Endodermal cell (in vitro differentiated cells): ENCODE measurements at regions not wholly inside any gene's neighbourhood (a gene's known extent, or its start where the extent isn't known, plus 50 kb on each side); places are given as distances from the start of the nearest gene placed in this dataset.

Source experiments
- DNase-seq: peaks from one replicate; pipeline ENCODE4 v3.0.0-alpha.2; 2017
- H3K27ac ChIP-seq: 2 replicates; pipeline ENCODE4 v1.5.1; 2013; ENCODE audit warnings: mild to moderate bottlenecking, low read depth, low read length, moderate library complexity
- H3K27me3 ChIP-seq: 2 replicates; pipeline ENCODE4 v1.6.1; 2013; ENCODE audit warnings: mild to moderate bottlenecking, low read length, moderate library complexity; ENCODE audit not compliant: insufficient read depth, control insufficient read depth, poor library complexity, severe bottlenecking
- H3K36me3 ChIP-seq: 2 replicates; pipeline ENCODE4 v1.7.0; 2013; ENCODE audit warnings: mild to moderate bottlenecking, low read length, moderate library complexity; ENCODE audit not compliant: control insufficient read depth, insufficient read depth
- H3K4me1 ChIP-seq: one replicate; pipeline ENCODE4 v1.7.0; 2013; ENCODE audit warnings: low read length; ENCODE audit not compliant: control insufficient read depth, insufficient read depth
- H3K4me3 ChIP-seq: 2 replicates; pipeline ENCODE4 v1.5.1; 2013; ENCODE audit warnings: mild to moderate bottlenecking, low read length, moderate library complexity
- H3K9ac ChIP-seq: 2 replicates; pipeline ENCODE4 v1.6.1; 2013; ENCODE audit warnings: mild to moderate bottlenecking, low read length, moderate library complexity; ENCODE audit not compliant: poor library complexity, severe bottlenecking; ENCODE audit errors: extremely low read depth
- H3K9me3 ChIP-seq: 2 replicates; pipeline ENCODE4 v1.6.1; 2013; ENCODE audit warnings: mild to moderate bottlenecking, low read length, moderate library complexity; ENCODE audit not compliant: control insufficient read depth
- H3K27ac Mint-ChIP-seq: 2 replicates; pipeline ENCODE4 v1.8.0; 2020; ENCODE audit warnings: mixed read lengths
- H3K27me3 Mint-ChIP-seq: 2 replicates; pipeline ENCODE4 v1.8.0; 2021; ENCODE audit warnings: mild to moderate bottlenecking, mixed read lengths; ENCODE audit not compliant: insufficient read depth
- H3K36me3 Mint-ChIP-seq: 2 replicates; pipeline ENCODE4 v1.8.0; 2020; ENCODE audit warnings: low read depth, mixed read lengths
- H3K4me1 Mint-ChIP-seq: 2 replicates; pipeline ENCODE4 v1.8.0; 2020; ENCODE audit warnings: mixed read lengths
- H3K4me3 Mint-ChIP-seq: 2 replicates; pipeline ENCODE4 v1.8.0; 2020; ENCODE audit warnings: mild to moderate bottlenecking, moderate library complexity, mixed read lengths
- H3K9me3 Mint-ChIP-seq: 2 replicates; pipeline ENCODE4 v1.8.0; 2020; ENCODE audit warnings: mild to moderate bottlenecking, mixed read lengths
- CTCF ChIP-seq: fragments of 200-600 bp; sonication (generic); conservative IDR thresholded peaks from 2 replicates; pipeline ENCODE4 v1.5.0; 2021; ENCODE audit warnings: antibody characterized with exemption, mild to moderate bottlenecking
- WGBS, 2 experiments: methylation state at CpG; one replicate each; pipeline versions ENCODE4 v1.1.5 to v1.1.7; 2013; ENCODE audit warnings: missing lambda C conversion rate in 2 of 2, mixed read lengths in 1 of 2; ENCODE audit not compliant: insufficient coverage in 1 of 2, insufficient read length in 1 of 2; 5-methylcytosine and 5-hydroxymethylcytosine counted together

GRCh38 chr4:85147481-85148076 is 181.1 kb upstream of the WDFY3 start:
- Mint-ChIP-seq H3K36me3 (no peaks in the 10 kb centered on the region), H3K4me3 (peak overlapping the region; percentile 17), H3K4me1 (peaks cover 15% of the 10 kb centered on the region), H3K27ac (no peak overlapping the region), H3K27me3 (no peaks in the 10 kb centered on the region), H3K9me3 (no peaks in the 10 kb centered on the region)
- no peak overlapping the region for H3K27ac ChIP-seq
- WGBS, 2 experiments: 19% methylated on average over 3 to 9 of the region's 9 CpGs
- H3K9me3 ChIP-seq: no peaks in the 10 kb centered on the region
- H3K4me3 ChIP-seq: no peak overlapping the region
- H3K36me3 ChIP-seq: no peaks in the 10 kb centered on the region
- H3K27me3 ChIP-seq: no peaks in the 10 kb centered on the region
- peaks cover 4% of the 10 kb centered on the region for H3K4me1 ChIP-seq
- peak; percentile 82 for TF ChIP-seq CTCF
- no peak overlapping the region for H3K9ac ChIP-seq
- peak; percentile 65 for DNase-seq

- Mint-ChIP-seq H3K9me3 (no peaks in the 10 kb centered on the region), H3K4me3 (no peak overlapping the region), H3K36me3 (no peaks in the 10 kb centered on the region), H3K27me3 (no peaks in the 10 kb centered on the region), H3K4me1 (peaks cover 20% of the 10 kb centered on the region), H3K27ac (no peak overlapping the region)
- Histone ChIP-seq H3K4me3 (no peak overlapping the region), H3K4me1 (peaks cover 4% of the 10 kb centered on the region), H3K27ac (no peak overlapping the region), H3K36me3 (no peaks in the 10 kb centered on the region), H3K27me3 (no peaks in the 10 kb centered on the region), H3K9ac (no peak overlapping the region), H3K9me3 (no peaks in the 10 kb centered on the region)
- WGBS, 2 experiments: 100% methylated on average over 1 of the region's 1 CpG; no CpG with 5 or more reads in 1 of the 2 experiments
- no peak for DNase-seq
- TF ChIP-seq CTCF: no peak
Measured at GRCh38 chr4:85149676-85150075, 183.2 kb upstream of the WDFY3 start.

- DNase-seq: no peak
- Mint-ChIP-seq H3K4me1 (peaks cover 25% of the 10 kb centered on the region), H3K36me3 (no peaks in the 10 kb centered on the region), H3K9me3 (no peaks in the 10 kb centered on the region), H3K27me3 (no peaks in the 10 kb centered on the region), H3K4me3 (no peak overlapping the region), H3K27ac (no peak overlapping the region)
- TF ChIP-seq CTCF: no peak
- 94% methylated on average over 1 of the region's 1 CpG; no CpG with 5 or more reads in 1 of the 2 experiments for WGBS, 2 experiments
- H3K27ac ChIP-seq: no peak overlapping the region
- H3K4me1 ChIP-seq: peaks cover 12% of the 10 kb centered on the region
- H3K36me3 ChIP-seq: no peaks in the 10 kb centered on the region
- no peak overlapping the region for H3K9ac ChIP-seq
- H3K9me3 ChIP-seq: no peaks in the 10 kb centered on the region
- H3K4me3 ChIP-seq: no peak overlapping the region
- H3K27me3 ChIP-seq: no peaks in the 10 kb centered on the region
Measured at GRCh38 chr4:85151371-85151770, 184.9 kb upstream of the WDFY3 start.
